GM12878 (cell line): ENCODE measurements at regions not wholly inside any gene's neighbourhood (a gene's known extent, or its start where the extent isn't known, plus 50 kb on each side); places are given as distances from the start of the nearest gene placed in this dataset.
"Not testable (repeated sequence)": the region's sequence is repeated elsewhere in the genome, so short reads cannot be mapped to it uniquely, and the experiment has no call there.

Source experiments
- ATAC-seq: fragments of 200-7000 bp; cut with Tn5 transposase; 3 replicates; pipeline ENCODE4 v1.9.1; 2020; ENCODE audit warnings: mild to moderate bottlenecking, moderate library complexity
- BruUV-seq: library from RNA; stranded (reverse); fragments of 400-500 nt; replicated peaks from 2 replicates; lab custom pipeline; 2021; lab: Mats Ljungman, UMichigan
- CTCF ChIA-PET: fragments of 300-600 bp; sonication (Branson Sonifier 250); formaldehyde crosslinking; extraction: SDS; loops from one replicate; lab custom pipeline; 2021; ENCODE audit warnings: inconsistent platforms; lab: Yijun Ruan, JAX
- POLR2A ChIA-PET: fragments of 350-600 bp; formaldehyde crosslinking; extraction: SDS; loops from one replicate; lab custom pipeline; 2021; ENCODE audit warnings: inconsistent platforms; lab: Charles Lee
- RAD21 ChIA-PET: fragments of 300-600 bp; sonication (Branson Sonifier 250); formaldehyde crosslinking; loops from one replicate; lab custom pipeline; 2023; ENCODE audit warnings: antibody characterized with exemption; ENCODE audit not compliant: unreplicated experiment; lab: Charles Lee
- SMC1A ChIA-PET: fragments of 300-600 bp; sonication (Branson Sonifier 250); formaldehyde crosslinking; loops from one replicate; lab custom pipeline; 2023; ENCODE audit not compliant: unreplicated experiment, uncharacterized antibody; lab: Charles Lee
- DNase-seq: peaks from one replicate; pipeline ENCODE4 v3.0.0-alpha.2; 2011; ENCODE audit warnings: low read depth, low spot score
- FAIRE-seq: peaks from 3 replicates; lab custom pipeline; 2011; peaks lifted over from hg19 to GRCh38; lab: Jason Lieb, UNC
- H2AFZ ChIP-seq: 2 replicates; pipeline ENCODE4 v1.6.0; 2011; ENCODE audit warnings: low read depth, low read length, control low read depth; ENCODE audit not compliant: control insufficient read depth
- H3K27ac ChIP-seq: 2 replicates; pipeline ENCODE4 v1.5.1; 2011; ENCODE audit warnings: control low read depth; ENCODE audit not compliant: control insufficient read depth, insufficient read depth
- H3K27me3 ChIP-seq, 2 experiments: replicated peaks in 1 of 2; 2 replicates each; pipeline versions ENCODE4 v1.6.0 to v1.6.1; 2011; ENCODE audit warnings: low read length in 1 of 2; ENCODE audit not compliant: control insufficient read depth in 2 of 2, insufficient read depth in 2 of 2
- H3K36me3 ChIP-seq, 2 experiments: 2 replicates each; pipeline ENCODE4 v1.5.1; 2011; ENCODE audit warnings: low read length in 1 of 2; ENCODE audit not compliant: control insufficient read depth in 2 of 2, insufficient read depth in 2 of 2
- H3K4me1 ChIP-seq: 2 replicates; pipeline ENCODE4 v1.6.1; 2011; ENCODE audit warnings: mild to moderate bottlenecking, low read length, moderate library complexity, mixed read lengths; ENCODE audit not compliant: control insufficient read depth, insufficient read depth
- H3K4me2 ChIP-seq: 2 replicates; pipeline ENCODE4 v1.6.0; 2011; ENCODE audit warnings: control low read depth; ENCODE audit not compliant: control insufficient read depth, insufficient read depth
- H3K4me3 ChIP-seq: fragments of 200-600 bp; sonication (generic); 2 replicates; pipeline ENCODE4 v1.5.1; 2016
- H3K79me2 ChIP-seq: 2 replicates; pipeline ENCODE4 v1.6.0; 2011; ENCODE audit warnings: low read length; ENCODE audit not compliant: control insufficient read depth, insufficient read depth
- H3K9ac ChIP-seq: 2 replicates; pipeline ENCODE4 v1.8.0; 2011; ENCODE audit warnings: low read length, control low read depth, mixed read lengths; ENCODE audit not compliant: control insufficient read depth, insufficient read depth
- H3K9me3 ChIP-seq: replicated peaks from 3 replicates; pipeline ENCODE4 v1.5.1; 2011; ENCODE audit warnings: mild to moderate bottlenecking, low read length; ENCODE audit not compliant: control insufficient read depth, insufficient read depth
- H4K20me1 ChIP-seq: 2 replicates; pipeline ENCODE4 v1.6.0; 2011; ENCODE audit not compliant: control insufficient read depth, insufficient read depth
- EZH2 ChIP-seq: IDR thresholded peaks from 2 replicates; pipeline ENCODE4 v1.6.1; 2012; ENCODE audit warnings: low read depth, mild to moderate bottlenecking, control low read depth, inconsistent platforms, low read length, borderline replicate concordance; ENCODE audit not compliant: control insufficient read depth
- IRF4 ChIP-seq: IDR thresholded peaks from 2 replicates; pipeline ENCODE4 v1.6.1; 2011; ENCODE audit warnings: low read depth, low read length
- NBN ChIP-seq: fragments of 450-650 bp; IDR thresholded peaks from 2 replicates; pipeline ENCODE4 v1.6.1; 2016
- RELA ChIP-seq: fragments of 450-650 bp; IDR thresholded peaks from 2 replicates; pipeline ENCODE4 v1.8.0; 2014; ENCODE audit warnings: borderline replicate concordance; ENCODE audit not compliant: partially characterized antibody
- SMAD5 ChIP-seq: IDR thresholded peaks from 2 replicates; pipeline ENCODE4 v1.6.1; 2016; ENCODE audit warnings: antibody characterized with exemption, low read depth
- SMC3 ChIP-seq: IDR thresholded peaks from 2 replicates; pipeline ENCODE4 v1.6.1; 2011; ENCODE audit warnings: low read length, improper control_type of control experiment, borderline replicate concordance
- ZNF274 ChIP-seq: IDR thresholded peaks from one replicate; pipeline ENCODE4 v1.8.0; 2011; ENCODE audit not compliant: insufficient read length, insufficient read depth
- WGBS: methylation state at CpG from one replicate; pipeline ENCODE4 v1.1.6; 2016; ENCODE audit warnings: low lambda C conversion rate; ENCODE audit not compliant: insufficient replicate concordance, insufficient coverage; ENCODE audit errors: missing lambda C conversion rate; 5-methylcytosine and 5-hydroxymethylcytosine counted together
- in situ Hi-C: fragments of 300-500 bp; cut with MboI; formaldehyde crosslinking; loops from 9 replicates; pipeline ENCODE4 v1.14.3; 2018; ENCODE audit warnings: mixed read lengths
- intact Hi-C: fragments of 100-400 bp; cut with micrococcal nuclease; formaldehyde crosslinking; loops from one replicate; pipeline ENCODE4 v1.14.2; 2022; ENCODE audit not compliant: unreplicated experiment
- TF ChIP-seq, protein P1 (sequence below): IDR thresholded peaks from 2 replicates; pipeline ENCODE4 v1.6.1; 2012; ENCODE audit warnings: low read depth, low read length, improper control_type of control experiment

DNA sequence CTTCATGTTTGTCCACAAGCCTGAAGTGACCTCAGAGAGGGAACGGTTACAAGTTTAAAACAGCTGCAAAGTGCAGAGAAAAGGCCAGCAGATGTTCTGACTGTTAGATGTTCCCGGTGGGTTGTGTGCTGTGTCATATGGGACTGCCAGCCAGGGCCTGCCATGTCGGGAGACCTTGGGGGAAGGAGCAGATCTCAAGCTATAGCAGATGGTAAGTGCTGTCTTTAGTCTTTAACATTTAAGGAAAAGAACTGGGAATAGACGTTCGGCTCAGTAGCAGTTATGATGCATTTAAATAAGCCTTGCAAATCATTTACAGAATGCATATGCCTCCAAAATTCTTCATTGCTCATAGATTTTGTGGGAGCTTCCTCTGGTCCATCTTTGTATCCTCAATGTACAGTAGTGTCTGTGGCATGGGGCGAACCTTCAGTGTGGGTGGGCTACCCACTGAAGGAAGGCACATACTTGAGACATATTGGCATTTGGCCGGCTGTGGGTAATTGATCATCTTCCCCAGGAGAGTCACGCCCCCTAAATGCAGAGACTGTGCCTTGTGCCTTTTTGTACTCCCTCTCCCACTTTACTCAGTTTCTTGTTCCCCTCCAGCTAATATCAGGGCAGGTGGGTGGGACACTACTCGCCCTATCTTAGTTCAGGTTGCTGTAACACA, 131.9 kb downstream of the NPIPB5 start:
- no peaks in the 10 kb centered on the region for H3K79me2 ChIP-seq
- H3K4me1 ChIP-seq, result no peaks in the 10 kb centered on the region
- H3K36me3 ChIP-seq, result no peaks in the 10 kb centered on the region
- H3K27me3 ChIP-seq, result peaks cover 3 to 6% of the 10 kb centered on the region in 2 experiments; a peak in 3 of 4 replicates
- BruUV-seq, result no TSS peak
- no peak overlapping the region for H3K9ac ChIP-seq
- in situ Hi-C loops, result no loop called here
- no peak overlapping the region for H2AFZ ChIP-seq
- H3K4me3 ChIP-seq, result no peak overlapping the region
- no peak overlapping the region for H3K27ac ChIP-seq
- TF ChIP-seq SMAD5, result no peak
- no peak for TF ChIP-seq IRF4
- TF ChIP-seq NBN, result no peak
- TF ChIP-seq RELA, result no peak
- TF ChIP-seq EZH2, result no peak
- no peak for TF ChIP-seq SMC3
- TF ChIP-seq ZNF274, result no peak
- TF ChIP-seq, protein P1, sequence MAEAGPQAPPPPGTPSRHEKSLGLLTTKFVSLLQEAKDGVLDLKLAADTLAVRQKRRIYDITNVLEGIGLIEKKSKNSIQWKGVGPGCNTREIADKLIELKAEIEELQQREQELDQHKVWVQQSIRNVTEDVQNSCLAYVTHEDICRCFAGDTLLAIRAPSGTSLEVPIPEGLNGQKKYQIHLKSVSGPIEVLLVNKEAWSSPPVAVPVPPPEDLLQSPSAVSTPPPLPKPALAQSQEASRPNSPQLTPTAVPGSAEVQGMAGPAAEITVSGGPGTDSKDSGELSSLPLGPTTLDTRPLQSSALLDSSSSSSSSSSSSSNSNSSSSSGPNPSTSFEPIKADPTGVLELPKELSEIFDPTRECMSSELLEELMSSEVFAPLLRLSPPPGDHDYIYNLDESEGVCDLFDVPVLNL, result no peak
- ChIA-PET CTCF (interaction anchor here (0.6 to 3.1 kb wide), 3 partner anchors 9 to 1694 kb away, joined by 3 to 8 read pairs (median 3); no protein-coding TSS in a partner anchor), RAD21 (no interaction called here), POLR2A (no interaction called here), SMC1A (no interaction called here)
- DNase-seq (no peak), FAIRE-seq (no peak), ATAC-seq (no peak)
- no peaks in the 10 kb centered on the region for H4K20me1 ChIP-seq
- no peak overlapping the region for H3K4me2 ChIP-seq
- WGBS, result 20% methylated on average over 9 of the region's 9 CpGs
- intact Hi-C loops, result no loop called here
- H3K9me3 ChIP-seq, result no peaks in the 10 kb centered on the region

DNA sequence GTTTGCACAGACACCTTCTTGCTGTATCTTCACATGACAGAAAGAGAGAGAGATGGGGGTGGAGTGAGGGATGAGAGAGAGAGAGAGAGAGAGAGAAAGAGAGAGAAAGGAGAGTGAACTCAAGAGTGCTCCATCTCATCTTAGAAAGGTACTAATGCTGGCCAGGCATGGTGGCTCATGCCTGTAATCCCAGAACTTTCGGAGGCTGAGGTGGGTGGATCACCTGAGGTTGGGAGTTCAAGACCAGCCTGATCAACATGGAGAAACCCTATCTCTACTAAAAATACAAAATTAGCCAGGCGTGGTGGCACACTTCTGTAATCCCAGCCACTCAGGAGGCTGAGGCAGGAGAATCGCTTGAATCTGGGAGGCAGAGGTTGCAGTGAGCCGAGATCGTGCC, 132.5 kb downstream of the NPIPB5 start:
- FAIRE-seq, H3K27me3 ChIP-seq, H2AFZ ChIP-seq, BruUV-seq, H3K79me2 ChIP-seq, H3K36me3 ChIP-seq, H4K20me1 ChIP-seq, DNase-seq, in situ Hi-C loops, H3K9ac ChIP-seq, H3K9me3 ChIP-seq, POLR2A ChIA-PET, H3K4me3 ChIP-seq, H3K4me1 ChIP-seq, SMC1A ChIA-PET, H3K4me2 ChIP-seq, H3K27ac ChIP-seq, intact Hi-C loops, ATAC-seq, RAD21 ChIA-PET: not testable (repeated sequence)
- CTCF ChIA-PET, result interaction anchor here (3.1 kb wide), 1 partner anchor 9 kb away, joined by 8 read pairs; no protein-coding TSS in a partner anchor
- 55% methylated on average over 5 of the region's 5 CpGs for WGBS
